ENCODE measurements at regions not wholly inside any gene's neighbourhood (a gene's known extent, or its start where the extent isn't known, plus 50 kb on each side); places are given as distances from the start of the nearest gene placed in this dataset.
A peak's percentile ranks its signal among the peaks of the same experiment; 100 is the strongest.

GRCh38 chr6:164006459-164006858 lies 591.9 kb downstream of the QKI start:
- DNase-seq = no peak

GRCh38 chr6:164005004-164005711 lies 590.6 kb downstream of the QKI start:
- DNase-seq = no peak

- no peak for DNase-seq
Measured at GRCh38 chr6:164000276-164000675, 585.8 kb downstream of the QKI start.

GRCh38 chr6:163999475-164000125 lies 585.1 kb downstream of the QKI start:
- no peak for DNase-seq

GRCh38 chr6:163998496-163998895 lies 584.0 kb downstream of the QKI start:
- no peak for DNase-seq

- DNase-seq = no peak
Measured at GRCh38 chr6:163996491-163996890, 582.0 kb downstream of the QKI start.

- DNase-seq = no peak
Measured at GRCh38 chr6:163994566-163994965, 580.0 kb downstream of the QKI start.

- no peak for DNase-seq
Measured at GRCh38 chr6:163992701-163993100, 578.2 kb downstream of the QKI start.

- no peak for DNase-seq
Measured at GRCh38 chr6:163992056-163992455, 577.5 kb downstream of the QKI start.

- DNase-seq = no peak
Measured at GRCh38 chr6:163991321-163991720, 576.8 kb downstream of the QKI start.

GRCh38 chr6:163986313-163986712 lies 571.8 kb downstream of the QKI start:
- DNase-seq = no peak

- peak in 2 of 3 experiments; percentile 29 to 67 for DNase-seq
Measured at GRCh38 chr6:163985710-163986109, 571.2 kb downstream of the QKI start.

GRCh38 chr6:163985040-163985439 lies 570.5 kb downstream of the QKI start:
- DNase-seq = no peak

GRCh38 chr6:163984124-163984936 lies 569.8 kb downstream of the QKI start:
- no peak for DNase-seq

- DNase-seq = no peak
Measured at GRCh38 chr6:163983679-163984078, 569.2 kb downstream of the QKI start.

- DNase-seq = no peak
Measured at GRCh38 chr6:163974322-163974721, 559.8 kb downstream of the QKI start.

GRCh38 chr6:163971841-163972838 lies 557.6 kb downstream of the QKI start:
- DNase-seq = no peak

GRCh38 chr6:163970846-163971564 lies 556.5 kb downstream of the QKI start:
- no peak for DNase-seq

- DNase-seq = peak in 2 of 3 experiments; percentile 71 to 90
Measured at GRCh38 chr6:163965426-163966348, 551.2 kb downstream of the QKI start.

- no peak for DNase-seq
Measured at GRCh38 chr6:163964789-163965188, 550.3 kb downstream of the QKI start.
